HG02884 (cell line): ENCODE measurements at regions not wholly inside any gene's neighbourhood (a gene's known extent, or its start where the extent isn't known, plus 50 kb on each side); places are given as distances from the start of the nearest gene placed in this dataset.

ENCODE experiments used
- ATAC-seq: cut with Tn5 transposase; IDR thresholded peaks from one replicate; pipeline ENCODE4 v1.9.1; 2021; ENCODE audit warnings: mild to moderate bottlenecking, moderate library complexity; ENCODE audit not compliant: unreplicated experiment

DNA sequence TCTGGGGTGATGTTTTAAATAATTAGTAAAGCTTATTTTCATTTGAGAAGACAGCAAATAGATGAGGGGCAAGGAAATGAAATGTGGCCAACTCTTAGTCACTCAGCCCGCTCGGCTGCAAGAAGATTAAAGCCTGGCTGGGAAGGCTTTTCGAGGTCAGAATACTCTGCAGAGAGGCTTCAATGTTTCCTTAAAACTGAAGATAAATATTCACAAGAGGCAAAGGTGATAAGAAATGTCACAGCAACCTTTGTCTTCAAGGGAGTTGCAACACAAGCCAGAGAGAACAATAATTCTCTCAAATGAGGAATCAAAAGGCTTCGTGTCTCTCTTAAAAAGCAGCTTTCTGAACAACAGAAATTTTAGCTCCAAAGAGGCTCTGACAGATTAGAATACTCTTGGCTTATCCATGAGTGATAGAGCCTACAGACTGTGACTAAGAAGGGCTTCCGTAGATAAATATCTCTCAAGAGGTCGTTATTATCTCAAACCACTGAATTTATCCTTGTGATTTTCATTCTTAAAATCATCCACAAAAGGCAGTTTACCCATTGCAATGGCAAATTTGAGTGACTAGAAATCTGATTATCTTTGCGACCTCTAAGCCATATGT, 92.5 kb downstream of the KLF6 start:
- ATAC-seq: no peak

DNA sequence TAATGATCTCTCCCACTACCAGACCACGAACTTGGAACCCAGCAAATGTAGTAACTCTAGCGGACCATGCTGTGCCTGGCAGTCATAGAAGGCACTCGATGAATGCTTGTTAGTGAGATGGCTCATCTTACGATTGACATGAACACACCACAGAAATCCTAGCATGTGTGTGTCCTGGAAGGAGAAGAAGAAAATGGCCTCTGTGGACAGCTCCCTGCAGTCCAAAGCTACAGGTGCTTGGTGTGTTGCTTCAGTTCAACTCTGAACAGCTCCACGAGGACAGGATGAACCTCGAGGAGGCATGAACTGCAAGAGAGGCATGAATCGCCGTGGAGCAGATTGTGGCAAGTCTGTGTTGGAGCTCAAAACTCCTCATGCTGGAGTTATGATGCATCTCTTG, 93.5 kb downstream of the KLF6 start:
- ATAC-seq: no peak

DNA sequence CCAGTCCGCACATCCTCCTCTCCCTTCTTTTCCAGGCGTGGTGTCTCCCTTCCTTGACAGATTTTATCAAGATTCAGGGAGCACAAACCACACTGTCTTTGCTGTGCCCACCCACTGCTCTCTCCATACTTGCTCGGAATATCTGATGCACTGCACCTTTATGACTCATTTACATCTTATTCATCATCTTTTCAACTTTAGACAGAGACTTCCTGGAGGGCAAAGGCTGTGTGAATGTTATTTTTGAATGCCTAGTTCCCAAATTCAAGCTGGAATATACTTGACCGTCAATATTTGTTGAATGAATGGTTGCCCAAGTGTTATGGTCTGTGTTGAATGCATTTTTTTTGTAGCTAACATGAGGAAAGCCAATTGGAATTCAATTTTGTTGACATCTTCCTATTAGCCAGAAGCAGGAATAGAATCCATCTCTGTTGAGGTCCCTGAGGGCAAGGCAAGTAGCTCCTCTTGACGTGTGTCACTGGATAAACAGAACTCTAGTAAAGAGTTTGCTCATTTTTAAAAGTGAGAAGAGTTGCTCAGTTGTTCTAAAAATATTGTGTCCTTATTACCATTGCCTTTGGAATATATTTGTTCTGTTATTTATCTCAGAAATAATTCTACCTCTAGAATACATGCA, 95.0 kb downstream of the KLF6 start:
- ATAC-seq: no peak

DNA sequence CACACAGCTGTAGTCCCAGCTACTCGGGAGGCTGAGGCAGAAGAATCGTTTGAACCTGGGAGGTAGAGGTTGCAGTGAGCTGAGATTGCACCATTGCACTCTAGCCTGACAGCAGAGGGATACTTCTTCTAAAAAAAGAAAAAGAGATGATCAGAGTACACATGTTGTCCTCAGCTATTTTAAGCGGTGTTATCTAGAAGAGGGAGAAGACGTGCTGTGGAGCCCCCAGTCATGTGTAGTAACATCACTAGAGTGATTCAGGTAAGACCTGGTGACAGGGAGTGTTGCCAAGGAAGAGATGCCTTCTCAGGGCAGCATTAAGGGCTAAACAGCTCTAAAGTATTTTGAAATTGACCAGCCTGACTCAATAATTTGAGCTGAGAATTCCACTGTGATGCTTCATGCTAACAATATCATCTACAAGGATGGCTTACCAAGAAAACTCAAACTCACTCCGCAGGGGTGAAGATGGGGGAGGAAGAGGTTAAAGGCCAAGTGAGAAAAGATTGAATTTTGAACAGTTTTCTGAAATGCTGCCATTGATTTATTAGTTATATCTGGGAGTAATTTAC, 97.4 kb downstream of the KLF6 start:
- ATAC-seq: no peak

DNA sequence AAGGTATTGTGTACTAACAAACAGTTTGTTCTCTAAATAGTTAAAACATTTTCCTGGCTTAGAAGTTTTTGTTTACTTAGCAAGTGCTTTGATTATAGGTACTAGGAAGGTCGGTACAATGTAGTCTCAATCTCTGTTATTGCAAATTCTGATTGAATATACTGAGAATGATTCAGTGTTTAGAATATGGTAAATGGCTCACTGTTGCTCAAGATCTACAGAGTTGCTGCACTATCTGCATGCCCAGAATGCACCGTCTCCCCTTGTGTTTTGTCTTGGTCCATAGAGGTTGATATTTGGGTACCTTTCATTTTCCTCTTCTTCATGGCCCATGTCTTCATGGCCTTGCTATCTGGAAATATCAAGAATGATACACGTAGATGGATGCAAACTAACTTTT, 99.6 kb downstream of the KLF6 start:
- ATAC-seq: no peak

DNA sequence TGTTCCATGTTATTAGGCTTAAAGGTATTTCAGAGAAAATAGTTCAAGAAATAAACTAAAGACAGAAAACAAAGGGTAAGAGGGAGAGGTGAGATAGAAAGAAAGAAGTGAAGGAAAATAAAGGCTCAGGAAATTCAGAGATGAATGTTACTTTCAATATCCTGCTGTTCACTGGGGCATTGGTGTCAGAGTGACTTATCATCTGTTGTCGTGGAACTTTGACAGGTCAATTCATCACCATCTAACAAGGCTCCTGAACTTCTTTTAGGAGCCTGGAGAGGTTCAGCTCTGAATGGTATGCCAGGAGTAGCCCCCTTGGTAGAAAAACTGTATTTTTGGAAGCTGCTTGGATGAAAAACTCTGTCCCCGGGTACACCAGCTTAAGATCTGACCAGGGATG, 100.1 kb downstream of the KLF6 start:
- no peak for ATAC-seq

DNA sequence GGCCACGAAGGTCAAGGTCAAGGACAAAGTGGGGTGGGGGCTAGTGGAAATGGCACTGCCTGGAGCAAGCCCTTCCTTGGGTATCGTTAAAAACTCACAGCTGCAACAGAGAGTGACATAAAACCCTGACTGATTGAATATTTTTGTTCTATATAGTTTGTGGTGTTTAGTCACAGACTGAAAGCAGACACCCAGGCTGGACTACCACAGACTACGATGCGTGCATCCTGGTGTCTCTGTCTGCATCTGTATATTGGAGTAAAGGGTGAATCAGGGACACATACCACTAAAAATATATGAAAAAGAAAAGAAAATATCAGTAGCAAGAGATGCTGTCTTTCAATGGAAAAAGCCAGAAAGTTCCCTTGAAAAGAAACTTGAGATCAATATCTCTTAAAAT, 101.4 kb downstream of the KLF6 start:
- no peak for ATAC-seq

DNA sequence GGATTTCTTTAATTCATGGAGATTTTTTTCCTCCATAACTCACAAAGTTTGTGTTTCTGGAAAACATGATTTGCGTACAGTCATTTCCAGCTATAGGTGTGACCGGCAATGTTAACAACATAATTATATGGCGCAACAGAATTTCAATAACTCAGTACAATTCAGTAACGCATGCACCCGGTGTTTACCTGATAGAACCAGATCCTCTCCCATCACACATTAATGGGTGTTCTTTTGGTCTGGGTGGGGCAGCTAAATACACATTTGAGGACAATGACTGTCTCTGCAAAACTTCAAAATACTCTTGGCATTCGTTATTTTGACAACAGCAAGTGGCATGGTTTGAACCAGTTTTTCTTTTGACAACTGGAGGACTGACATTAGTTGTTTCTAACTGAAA, 102.3 kb downstream of the KLF6 start:
- ATAC-seq: no peak

DNA sequence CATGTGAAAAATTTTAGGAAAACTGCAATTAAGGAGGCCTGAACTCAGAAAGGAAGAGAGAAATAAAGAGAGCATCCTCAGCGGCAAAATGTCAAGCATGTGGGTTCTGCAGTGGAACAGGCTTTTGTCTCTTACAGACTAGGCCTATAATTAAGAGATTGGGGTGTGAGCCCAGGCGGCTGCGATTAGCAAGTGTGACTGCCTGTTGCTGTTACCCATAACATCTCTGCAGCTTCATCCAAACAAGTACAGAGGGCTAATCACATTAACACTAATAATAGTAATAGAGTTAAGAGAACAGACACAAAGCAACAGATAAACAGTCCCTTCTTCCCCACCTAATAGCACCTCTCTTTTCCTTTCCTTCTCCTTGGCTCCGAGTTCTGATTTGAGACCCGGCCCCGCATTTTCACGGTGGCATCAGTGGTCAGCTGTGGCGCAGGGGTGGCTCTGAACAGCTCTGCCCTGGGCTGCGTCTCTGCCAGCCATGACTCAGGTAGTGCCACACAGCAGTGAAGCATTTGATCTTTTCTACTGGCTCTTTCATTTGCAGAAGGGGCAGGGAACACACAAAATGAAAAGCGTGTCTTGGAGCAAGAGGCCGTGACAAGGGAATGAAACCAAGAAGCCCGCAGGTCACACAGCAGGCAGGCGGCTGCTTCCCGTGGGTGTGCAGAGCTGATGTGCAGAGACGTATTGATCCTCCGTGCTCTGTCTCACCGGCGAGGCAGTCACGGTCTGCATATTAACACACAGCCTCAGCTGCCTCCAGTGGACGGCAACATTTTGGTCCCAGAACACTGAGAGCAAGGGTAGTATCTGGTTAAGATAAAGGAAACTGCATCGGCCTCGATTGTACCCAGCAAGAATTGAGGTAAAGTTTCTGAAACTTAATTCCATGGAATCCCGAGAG, 103.1 kb downstream of the KLF6 start:
- no peak for ATAC-seq

DNA sequence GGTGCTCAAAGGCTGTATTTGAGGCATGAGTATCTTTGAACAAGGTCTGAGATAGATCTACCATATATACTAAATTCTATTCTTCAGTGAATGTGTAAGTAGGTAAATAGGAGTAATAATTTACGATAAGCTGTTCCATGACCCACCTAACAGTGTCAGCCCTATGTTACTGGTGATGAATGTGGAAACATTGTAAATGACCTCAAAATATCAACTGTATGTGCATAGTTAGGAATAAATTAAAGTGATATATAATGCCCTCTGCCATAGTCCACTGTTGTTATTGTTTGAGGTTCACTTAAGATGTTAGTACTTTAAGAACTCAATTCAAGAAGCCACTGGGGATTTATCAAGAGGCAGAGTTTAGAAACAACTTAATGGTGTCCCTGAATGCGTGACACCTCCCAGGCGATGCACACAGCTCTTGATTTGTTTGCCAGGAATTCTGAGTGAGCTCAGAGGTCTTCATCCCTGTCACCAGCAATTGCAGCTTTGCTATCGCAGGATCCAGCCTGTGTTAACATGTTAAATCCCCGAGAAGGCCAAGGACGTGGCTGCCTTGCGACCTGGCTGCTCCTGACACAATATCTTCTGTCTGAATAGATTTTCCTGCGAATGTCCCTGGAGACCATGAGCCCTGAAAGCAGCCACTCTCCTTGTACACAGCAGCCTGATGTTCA, 104.9 kb downstream of the KLF6 start:
- no peak for ATAC-seq

DNA sequence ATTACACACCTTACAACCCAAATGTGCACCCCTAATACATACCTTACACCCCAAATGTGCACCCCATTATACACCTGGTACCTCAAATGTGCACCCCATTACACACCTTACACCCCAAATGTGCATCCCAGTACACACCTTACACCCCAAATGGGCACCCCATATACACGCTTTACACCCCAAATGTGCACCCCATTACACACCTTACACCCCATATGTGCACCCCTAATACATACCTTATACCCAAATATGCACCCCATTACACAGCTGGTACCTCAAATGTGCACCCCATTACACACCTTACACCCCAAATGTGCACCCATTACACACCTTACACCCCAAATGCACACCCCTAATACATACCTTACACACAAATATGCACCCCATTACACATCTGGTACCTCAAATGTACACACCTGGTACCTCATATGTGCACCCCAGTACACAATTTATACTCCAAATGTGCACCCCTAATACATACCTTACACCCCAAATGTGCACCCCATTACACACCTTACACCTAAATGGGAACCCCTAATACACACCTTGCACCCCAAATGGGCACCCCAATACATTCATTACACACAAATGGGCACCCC, 106.3 kb downstream of the KLF6 start:
- no peak for ATAC-seq

DNA sequence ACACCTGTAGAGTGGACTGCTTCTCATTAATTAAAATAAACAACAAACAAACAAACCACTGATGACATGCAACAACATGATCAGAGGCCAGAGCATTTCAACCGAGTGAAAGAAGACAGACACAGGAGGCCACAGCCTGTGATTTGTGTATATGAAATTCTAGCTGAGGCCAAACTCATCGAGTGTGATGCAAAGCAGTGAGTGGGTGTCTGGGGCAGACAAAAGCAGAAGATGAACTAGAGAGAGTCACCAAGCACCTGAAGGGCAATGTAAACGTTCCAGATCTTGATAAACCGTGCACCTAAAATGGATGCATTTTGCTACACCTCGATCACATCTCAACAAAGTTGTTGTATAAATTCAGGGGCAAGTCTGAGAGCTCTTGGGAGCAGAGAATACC, 108.4 kb downstream of the KLF6 start:
- ATAC-seq: peak; percentile 87

DNA sequence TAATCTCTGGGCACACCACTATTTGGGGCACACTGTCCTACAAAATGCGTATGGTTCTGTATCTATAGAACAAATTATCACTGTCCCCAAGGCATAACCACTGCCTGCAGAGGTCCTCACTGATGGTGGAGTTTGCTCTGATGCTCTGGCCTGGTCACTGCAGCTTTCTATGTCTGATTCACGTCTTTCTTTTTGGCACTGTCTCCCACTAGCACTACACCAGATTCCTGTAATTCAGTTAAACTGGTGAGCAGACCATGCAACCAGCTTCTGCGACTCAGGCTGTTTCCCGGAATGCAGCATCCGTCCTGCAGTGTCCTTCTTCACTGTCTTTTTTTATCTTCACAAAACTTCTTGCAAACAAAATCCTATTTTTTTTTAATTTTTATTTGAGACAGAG, 112.8 kb downstream of the KLF6 start:
- ATAC-seq: no peak

DNA sequence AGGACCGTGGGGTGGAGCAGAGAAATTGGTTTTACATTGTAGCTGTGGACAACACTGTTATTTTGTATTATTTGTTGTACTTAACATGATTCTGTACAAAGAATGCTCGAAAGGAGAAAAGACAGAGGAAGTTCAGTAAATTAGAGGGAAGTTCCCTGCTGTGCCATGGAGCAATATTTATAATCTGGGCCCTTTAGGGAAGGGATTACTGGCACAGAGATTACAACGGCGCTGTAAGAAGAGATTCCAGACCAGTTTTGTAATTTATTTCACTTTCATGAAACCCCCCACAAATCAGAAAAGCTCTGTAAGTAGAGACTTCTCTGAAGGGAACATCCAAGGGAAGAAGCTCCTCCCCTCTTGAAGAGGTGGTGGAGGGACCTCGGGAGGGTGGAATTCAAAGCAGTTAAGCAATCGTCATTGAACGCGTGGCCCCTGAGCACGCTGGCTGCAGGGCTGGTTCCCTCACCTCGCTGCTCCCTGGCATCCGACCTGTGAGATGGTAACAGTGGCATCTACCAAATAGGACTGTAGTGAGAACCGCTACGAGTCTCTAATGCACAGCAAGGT, 113.5 kb downstream of the KLF6 start:
- ATAC-seq: no peak

DNA sequence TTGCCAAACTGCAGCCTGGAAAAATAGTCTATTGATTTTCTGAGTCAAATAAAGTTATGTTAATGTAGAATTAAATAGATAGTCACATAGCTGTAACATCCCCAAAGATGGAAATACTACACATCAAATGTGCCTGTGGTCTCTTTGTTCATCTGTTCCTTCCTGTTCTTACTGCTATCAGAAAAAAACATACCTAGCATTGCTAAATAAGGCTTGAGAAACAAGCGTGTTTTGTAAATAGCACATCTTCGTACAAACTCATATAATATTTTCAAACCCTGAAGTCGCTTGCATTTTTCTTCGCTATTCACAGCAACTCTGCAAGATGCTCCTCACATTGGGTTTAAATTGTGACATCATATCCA, 116.1 kb downstream of the KLF6 start:
- ATAC-seq: no peak

DNA sequence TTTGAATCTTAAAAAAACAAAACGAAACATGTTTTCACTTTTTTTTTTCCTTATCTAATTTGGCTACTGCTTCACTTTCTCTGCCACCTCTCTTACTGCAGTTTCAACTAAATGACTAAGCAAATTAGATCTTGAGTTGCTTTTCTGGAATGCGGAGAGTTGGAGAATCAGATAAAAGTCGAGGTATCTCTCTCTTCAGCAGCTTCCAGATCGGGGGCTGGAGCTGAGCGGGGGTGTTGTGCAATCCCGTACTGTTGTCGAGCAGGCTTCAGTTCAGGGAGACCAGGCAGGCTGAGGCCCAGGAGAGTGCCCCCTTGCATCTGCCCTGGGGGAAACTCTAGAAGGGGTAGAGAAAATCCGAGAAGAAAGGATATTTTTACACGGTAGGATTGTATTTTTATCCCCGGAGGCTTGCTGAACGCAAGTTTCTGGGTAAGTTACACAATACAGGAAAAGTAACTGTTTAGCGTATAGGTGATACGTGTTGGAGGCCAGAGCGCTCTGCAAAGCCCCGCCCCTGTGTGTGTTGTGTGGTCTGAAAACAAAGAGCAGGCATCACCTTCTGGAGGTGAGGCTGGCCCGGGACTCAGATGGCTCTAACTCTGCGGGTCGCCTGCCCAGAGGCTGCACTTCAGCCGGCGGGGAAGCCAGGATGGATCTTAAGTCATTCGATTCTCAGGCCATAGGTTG, 116.6 kb downstream of the KLF6 start:
- peak; percentile 54 for ATAC-seq

DNA sequence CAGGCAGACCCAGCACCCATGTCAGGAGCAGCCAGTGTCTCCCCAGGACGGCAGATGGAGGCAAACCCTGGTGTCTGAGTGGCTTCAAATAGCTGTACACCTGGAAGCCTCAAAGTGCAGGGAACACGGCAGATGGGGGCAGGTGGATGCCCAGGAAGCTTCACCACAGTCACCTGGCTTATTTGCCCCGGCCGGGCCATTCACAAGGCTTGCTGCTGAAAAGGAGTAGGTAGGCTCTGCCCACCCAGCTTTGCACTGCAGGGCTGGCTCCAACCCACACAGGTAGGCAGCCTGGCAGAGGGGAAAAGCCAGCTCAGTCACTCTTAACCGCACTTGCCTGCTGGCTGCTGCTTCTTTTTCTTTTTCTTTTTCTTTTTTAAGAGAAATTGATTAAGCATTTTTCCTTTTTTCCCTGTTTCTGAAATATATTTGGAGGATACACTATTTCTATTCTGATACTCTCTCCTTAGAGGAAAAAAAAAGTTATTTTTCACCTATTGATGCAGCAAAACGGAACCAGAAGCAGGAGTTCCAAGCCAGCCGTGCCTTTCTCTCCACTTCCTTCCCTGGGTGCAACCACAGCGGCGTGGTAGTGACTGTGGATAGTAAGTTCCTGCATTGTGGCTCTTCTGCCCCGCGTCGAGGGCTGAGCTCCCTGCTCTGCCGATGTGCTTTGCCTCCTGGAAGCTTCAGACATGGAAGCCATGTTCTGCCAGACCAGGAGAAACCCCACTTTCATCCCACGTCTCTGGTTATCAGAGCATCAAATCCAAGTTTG, 118.3 kb downstream of the KLF6 start:
- no peak for ATAC-seq

DNA sequence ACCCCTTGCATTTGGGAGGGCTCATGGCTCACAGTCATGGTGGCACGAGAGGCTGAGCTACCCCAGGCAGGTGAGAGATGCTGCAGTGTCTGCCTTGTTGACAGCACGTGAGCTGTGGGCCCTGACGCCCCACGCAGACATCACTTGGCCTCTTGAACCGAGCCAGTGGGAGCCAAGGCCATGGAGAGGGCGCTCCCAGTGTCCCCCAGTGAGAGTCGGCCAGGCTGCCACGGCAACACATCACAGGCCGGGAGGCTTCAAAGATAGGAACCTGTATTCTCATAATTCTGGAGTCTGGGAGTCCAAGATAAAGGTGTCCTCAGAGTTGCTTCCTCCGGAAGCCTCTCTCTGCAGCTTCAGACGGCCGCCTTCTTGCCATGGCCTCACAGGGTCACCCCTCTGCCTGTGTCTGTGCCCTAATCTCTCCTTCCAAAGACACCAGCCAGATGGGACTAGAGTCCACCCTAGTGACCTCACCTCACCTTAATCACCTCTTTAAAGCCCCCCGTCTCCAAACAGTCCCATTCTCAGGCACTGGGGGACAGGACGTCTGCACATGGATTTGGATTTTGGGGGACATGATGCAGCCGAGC, 119.6 kb downstream of the KLF6 start:
- no peak for ATAC-seq

DNA sequence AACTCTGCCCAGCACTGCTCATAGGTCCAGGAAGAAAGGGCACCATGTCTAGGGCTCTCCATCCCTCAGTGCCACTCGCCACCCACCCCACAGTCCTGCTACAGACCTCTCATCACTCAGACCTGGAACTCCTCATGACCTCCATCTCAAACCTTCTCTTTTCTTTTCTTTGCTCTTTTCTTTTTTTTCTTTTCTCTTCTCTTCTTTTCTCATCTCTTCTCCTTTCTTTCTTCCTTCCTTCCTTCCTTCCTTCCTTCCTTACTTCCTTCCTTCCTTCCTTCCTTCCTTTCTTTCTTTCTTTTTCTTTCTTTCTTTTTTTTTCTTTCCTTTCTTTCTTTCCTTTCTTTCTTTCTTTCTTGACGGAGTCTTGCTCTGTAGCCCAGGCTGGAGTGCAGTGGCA, 122.2 kb downstream of the KLF6 start:
- ATAC-seq: no peak
